HG02885 (cell line): ENCODE measurements at regions not wholly inside any gene's neighbourhood (a gene's known extent, or its start where the extent isn't known, plus 50 kb on each side); places are given as distances from the start of the nearest gene placed in this dataset.
A peak's percentile ranks its signal among the peaks of the same experiment; 100 is the strongest.
"Not testable (repeated sequence)": the region's sequence is repeated elsewhere in the genome, so short reads cannot be mapped to it uniquely, and the experiment has no call there.

Experiments used
- ATAC-seq: cut with Tn5 transposase; IDR thresholded peaks from one replicate; pipeline ENCODE4 v1.9.1; 2021; ENCODE audit warnings: mild to moderate bottlenecking; ENCODE audit not compliant: unreplicated experiment, poor library complexity

- ATAC-seq, result peak; percentile 87
These were observed 98.4 kb downstream of the AREG start for GRCh38 chr4:74543231-74543781.

- ATAC-seq, result no peak
These were observed 99.0 kb downstream of the AREG start for GRCh38 chr4:74543983-74544382.

DNA sequence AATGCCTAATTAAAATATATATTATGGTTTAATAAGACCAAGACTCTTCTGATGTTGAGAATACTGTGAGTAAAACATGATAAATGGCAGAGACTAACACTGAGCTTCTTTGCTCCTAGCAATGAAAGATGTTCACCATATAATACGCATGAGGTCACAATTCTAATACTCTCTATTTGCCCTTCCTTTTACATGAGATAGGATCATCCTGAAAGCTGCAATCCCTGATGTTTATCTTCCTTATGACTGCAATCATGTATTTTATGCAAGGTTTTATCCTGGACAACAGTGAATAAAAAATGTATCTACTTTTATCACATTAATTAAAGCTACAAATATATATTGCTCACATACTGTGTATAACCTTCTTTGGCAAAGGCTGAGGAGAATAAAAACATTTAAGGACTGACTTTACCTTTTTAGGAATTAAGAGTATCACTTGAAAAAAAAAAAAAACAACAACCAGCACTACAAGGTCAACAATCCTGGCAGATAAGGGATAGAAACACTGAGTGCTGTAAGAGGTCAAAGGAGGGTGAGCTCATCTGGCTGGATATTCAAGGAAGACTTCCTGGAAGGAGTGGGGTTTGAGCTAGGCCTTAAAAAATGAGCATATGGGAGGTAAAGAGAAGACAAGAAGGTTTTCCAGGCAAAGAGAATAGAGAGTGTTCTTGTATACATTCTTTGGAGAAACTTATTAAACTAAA, 99.9 kb downstream of the AREG start:
- ATAC-seq, result no peak

- no peak for ATAC-seq
These were observed 100.5 kb downstream of the AREG start for GRCh38 chr4:74545448-74545847.

- no peak for ATAC-seq
These were observed 101.1 kb downstream of the AREG start for GRCh38 chr4:74546057-74546456.

- ATAC-seq, result no peak
These were observed 102.1 kb downstream of the AREG start for GRCh38 chr4:74547042-74547441.

GRCh38 chr4:74548561-74548960, 103.6 kb downstream of the AREG start:
- ATAC-seq, result no peak

DNA sequence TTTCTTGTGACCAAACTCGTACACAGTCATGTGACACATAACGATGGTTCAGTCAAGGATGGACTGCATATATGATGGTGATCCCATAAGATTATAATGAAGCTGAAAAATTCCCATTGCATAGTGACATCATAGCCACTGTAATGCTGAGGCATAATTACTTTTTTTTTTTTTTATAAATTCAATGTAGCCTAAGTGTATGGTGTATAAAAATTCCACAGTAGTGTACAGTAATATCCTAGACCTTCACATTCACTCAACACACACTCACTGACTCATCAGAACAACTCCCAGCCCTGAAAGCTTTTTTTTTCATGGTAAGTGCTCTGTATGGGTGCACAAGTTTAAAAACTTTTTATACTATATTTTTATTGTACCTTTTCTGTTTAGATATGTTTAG, 105.0 kb downstream of the AREG start:
- no peak for ATAC-seq

DNA sequence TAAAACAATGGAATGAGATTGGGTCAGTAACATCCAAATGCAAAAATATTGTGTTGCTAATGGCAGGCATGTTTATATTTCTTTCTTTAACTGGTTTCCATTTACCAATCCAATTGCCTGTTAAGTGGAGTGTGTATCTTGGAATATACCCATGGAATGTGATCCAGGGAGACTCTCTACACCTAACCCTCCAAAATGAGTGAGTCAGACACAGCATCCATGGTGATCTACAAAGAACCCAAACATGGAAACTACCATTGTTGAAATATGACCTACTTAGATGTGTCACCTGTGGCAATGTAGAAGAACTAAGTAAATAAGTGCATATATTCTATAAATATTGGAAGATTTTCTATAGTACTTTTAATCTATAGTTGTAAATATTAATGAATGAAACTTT, 110.3 kb downstream of the AREG start:
- no peak for ATAC-seq

DNA sequence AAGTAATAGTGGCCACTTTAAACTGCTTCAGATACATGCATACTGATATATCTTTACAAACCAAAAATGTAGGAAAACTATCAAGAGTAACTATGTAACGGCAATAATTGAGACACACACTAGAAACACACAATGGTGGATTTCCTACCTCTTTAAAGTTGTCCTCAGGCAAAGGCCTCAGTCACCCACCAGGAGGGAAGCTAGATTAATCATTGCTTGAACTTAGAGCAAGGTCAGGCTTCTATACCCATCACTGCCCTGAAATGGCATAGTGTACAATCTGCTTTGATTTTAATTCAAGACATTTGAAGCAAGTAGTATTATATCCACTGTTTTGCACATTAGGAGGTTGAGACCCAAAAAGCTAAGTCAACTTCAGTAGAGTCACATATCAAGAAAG, 110.9 kb downstream of the AREG start:
- ATAC-seq, result no peak

DNA sequence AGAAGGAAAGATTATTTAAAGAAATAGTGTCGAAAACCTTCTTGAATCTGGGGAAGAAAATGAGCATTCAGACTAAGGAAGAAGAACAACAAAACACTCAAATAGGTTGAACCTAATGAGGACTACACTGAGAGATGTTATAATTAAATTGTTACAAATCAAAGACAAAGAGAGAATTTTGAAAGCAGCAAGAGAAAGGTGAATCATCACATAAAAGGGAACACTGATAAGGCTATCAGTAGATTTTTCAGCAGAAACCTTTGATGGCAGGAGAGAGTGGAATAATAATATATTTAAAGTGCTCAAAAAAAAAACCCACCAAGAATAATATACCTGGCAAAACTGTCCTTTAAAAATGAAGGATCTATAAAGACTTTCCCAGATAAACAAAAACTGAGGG, 114.9 kb downstream of the AREG start:
- no peak for ATAC-seq

- ATAC-seq, result no peak
These were observed 123.0 kb downstream of the AREG start for GRCh38 chr4:74567981-74568380.

GRCh38 chr4:74570095-74570494, 125.2 kb downstream of the AREG start:
- ATAC-seq, result no peak

- no peak for ATAC-seq
These were observed 133.4 kb downstream of the AREG start for GRCh38 chr4:74578329-74578728.

GRCh38 chr4:74578865-74579264, 133.9 kb downstream of the AREG start:
- not testable (repeated sequence) for ATAC-seq

DNA sequence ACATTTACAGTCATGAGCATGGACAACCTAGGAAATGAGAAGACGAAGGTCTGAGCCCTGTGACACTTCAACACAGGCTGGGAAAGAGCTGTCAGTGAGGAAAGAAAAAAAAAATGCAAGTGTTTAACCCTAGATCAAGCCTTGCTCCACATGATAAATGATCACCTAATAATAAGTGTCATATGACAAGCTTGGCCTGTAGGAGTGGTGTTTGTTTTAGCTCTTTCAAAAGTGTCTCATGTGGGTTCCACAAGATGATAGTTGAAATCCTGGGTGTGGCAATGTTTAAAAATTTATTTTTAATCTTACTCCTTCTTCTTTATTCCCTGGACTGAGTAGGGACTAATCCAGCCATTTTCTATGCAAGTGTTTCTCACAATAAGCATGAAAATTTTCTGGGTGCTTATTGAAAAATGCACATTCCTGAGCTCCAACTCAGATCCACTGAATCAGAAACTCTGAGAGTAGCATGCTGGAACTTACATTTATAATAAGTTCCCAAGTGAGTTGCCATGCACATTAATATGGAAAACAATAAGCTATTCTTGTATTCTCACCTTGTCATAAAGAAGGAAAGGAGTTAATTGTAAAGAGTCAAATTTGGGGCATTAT, 138.3 kb downstream of the AREG start:
- no peak for ATAC-seq

DNA sequence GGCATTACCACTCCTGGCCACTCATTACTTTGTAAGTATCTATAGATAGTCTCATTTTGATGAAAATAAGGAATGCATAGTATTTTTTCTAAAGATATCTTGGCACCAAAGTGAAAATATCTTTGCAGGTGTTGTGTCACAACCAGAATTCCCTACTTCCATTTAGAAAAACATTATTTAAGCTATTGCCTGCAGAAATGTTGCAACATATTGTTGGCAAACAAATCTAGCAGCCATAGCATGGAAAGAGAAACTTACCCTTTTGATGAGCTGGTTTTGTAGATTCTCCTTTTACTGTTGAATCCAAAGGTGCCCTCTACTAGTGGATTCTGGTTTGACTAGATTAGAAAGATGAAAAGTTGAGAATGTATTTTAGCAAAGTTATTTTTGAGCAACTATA, 138.8 kb downstream of the AREG start:
- ATAC-seq, result no peak

DNA sequence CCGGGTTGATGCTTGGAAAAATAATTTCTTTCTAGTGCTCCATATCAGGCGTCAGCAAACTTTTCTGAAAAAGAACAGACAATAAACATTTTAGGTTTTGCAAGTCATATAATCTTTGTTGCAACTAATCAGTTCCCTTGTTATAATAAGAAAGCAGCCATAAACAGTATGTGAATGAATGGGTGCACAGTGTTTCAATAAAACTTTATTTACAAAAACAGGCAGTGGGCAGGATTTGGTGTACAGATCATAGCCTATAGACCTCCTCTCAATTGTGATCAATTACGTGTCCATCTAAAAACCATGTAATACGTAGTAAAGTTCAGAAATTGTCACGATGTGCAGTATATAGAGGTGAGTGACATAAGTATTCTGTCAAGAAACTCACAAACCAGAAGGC, 143.4 kb downstream of the AREG start:
- no peak for ATAC-seq

DNA sequence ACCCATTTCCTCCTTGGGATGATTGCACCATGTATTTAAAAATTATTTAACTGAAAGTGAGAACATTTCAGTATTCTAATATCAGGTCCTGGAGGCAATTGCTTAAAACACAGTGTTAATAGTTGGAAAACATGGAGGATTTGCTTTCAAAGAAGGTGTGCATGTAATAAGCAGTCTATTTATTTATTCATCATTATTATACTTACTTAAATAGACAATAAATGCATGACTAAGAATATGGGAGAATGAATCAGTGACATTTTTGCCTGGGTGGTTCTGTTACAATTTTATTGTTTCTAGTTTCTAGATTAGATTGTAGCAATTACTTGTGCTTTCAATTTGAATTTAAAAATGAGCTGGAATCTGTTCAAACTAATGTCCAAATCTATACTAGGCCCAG, 145.5 kb downstream of the AREG start:
- no peak for ATAC-seq

- ATAC-seq, result no peak
These were observed 153.8 kb downstream of the AREG start for GRCh38 chr4:74598611-74599325.

DNA sequence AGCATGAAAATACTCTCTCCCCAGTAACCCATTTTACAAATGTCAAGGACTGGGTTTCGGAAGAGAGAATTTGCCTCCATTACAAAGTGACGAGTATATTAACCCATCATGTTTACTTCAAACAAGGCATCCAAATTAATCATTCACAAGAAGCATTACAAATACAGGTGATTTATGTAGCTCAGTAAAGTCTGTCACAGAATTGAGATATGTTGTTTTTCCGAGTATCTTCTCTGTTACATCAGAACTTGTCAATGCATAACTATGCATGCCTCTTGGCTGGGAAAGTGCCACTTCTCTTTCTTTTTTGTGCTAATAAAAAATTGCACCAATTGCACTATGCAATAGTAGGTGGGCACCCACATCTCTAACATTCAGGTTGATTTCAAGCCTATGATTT, 158.2 kb downstream of the AREG start:
- no peak for ATAC-seq
